ENCODE measurements at regions not wholly inside any gene's neighbourhood (a gene's known extent, or its start where the extent isn't known, plus 50 kb on each side); places are given as distances from the start of the nearest gene placed in this dataset.

GRCh38 chr5:120160124-120160895, 303.8 kb upstream of the PRR16 start:
- no peak for TF ChIP-seq POLR2AphosphoS5 (IDR thresholded peaks at IDR 0.05)
- no peak for TF ChIP-seq POLR2A (IDR thresholded peaks at IDR 0.05)
- TF ChIP-seq CTCF (IDR thresholded peaks at IDR 0.05), result no peak
- no peak for TF ChIP-seq EP300 (IDR thresholded peaks at IDR 0.05)
- H3K27ac ChIP-seq, result no peak overlapping the region
- DNase-seq, result no peak
- no peaks in the 10 kb centered on the region for H3K27me3 ChIP-seq
- no peaks in the 10 kb centered on the region for H3K9me3 ChIP-seq
- no peak overlapping the region for H3K4me3 ChIP-seq
- no peaks in the 10 kb centered on the region for H3K36me3 ChIP-seq
- intact Hi-C loops (cut with DNase I; ENCODE audit: low total_unique reads), result no loop called here
- H3K4me1 ChIP-seq, result no peaks in the 10 kb centered on the region
- 60 to 70% (median 70%) methylated on average over 4 of the region's 4 CpGs for WGBS, 5 donors

- TF ChIP-seq CTCF (IDR thresholded peaks at IDR 0.05) (no peak), EP300 (IDR thresholded peaks at IDR 0.05) (no peak), POLR2AphosphoS5 (IDR thresholded peaks at IDR 0.05) (no peak), POLR2A (IDR thresholded peaks at IDR 0.05) (no peak)
- Histone ChIP-seq H3K27me3 (no peaks in the 10 kb centered on the region), H3K4me3 (no peak overlapping the region), H3K27ac (no peak overlapping the region), H3K4me1 (no peaks in the 10 kb centered on the region), H3K36me3 (no peaks in the 10 kb centered on the region), H3K9me3 (no peaks in the 10 kb centered on the region)
- intact Hi-C loops (cut with DNase I; ENCODE audit: low total_unique reads), result no loop called here
- no peak for DNase-seq
These were observed 301.8 kb upstream of the PRR16 start for GRCh38 chr5:120162321-120162720.

GRCh38 chr5:120164037-120164436, 300.1 kb upstream of the PRR16 start:
- no peak overlapping the region for H3K27ac ChIP-seq
- intact Hi-C loops (cut with DNase I; ENCODE audit: low total_unique reads), result no loop called here
- WGBS, 5 donors, result 65 to 80% (median 70%) methylated on average over 3 of the region's 3 CpGs
- no peak for DNase-seq
- H3K4me3 ChIP-seq, result no peak overlapping the region
- no peaks in the 10 kb centered on the region for H3K36me3 ChIP-seq
- no peaks in the 10 kb centered on the region for H3K4me1 ChIP-seq
- no peaks in the 10 kb centered on the region for H3K27me3 ChIP-seq
- H3K9me3 ChIP-seq, result no peaks in the 10 kb centered on the region
- TF ChIP-seq EP300 (IDR thresholded peaks at IDR 0.05) (no peak), POLR2AphosphoS5 (IDR thresholded peaks at IDR 0.05) (no peak), CTCF (IDR thresholded peaks at IDR 0.05) (no peak), POLR2A (IDR thresholded peaks at IDR 0.05) (no peak)

GRCh38 chr5:120164986-120165385, 299.1 kb upstream of the PRR16 start:
- intact Hi-C loops (cut with DNase I; ENCODE audit: low total_unique reads), result no loop called here
- TF ChIP-seq POLR2A (IDR thresholded peaks at IDR 0.05), result no peak
- TF ChIP-seq EP300 (IDR thresholded peaks at IDR 0.05), result no peak
- no peak for TF ChIP-seq POLR2AphosphoS5 (IDR thresholded peaks at IDR 0.05)
- TF ChIP-seq CTCF (IDR thresholded peaks at IDR 0.05), result no peak
- no peak for DNase-seq
- H3K4me3 ChIP-seq, result no peak overlapping the region
- H3K9me3 ChIP-seq, result no peaks in the 10 kb centered on the region
- H3K36me3 ChIP-seq, result no peaks in the 10 kb centered on the region
- H3K27me3 ChIP-seq, result no peaks in the 10 kb centered on the region
- 83 to 96% (median 91%) methylated on average over 1 of the region's 1 CpG for WGBS, 5 donors
- no peak overlapping the region for H3K27ac ChIP-seq
- no peaks in the 10 kb centered on the region for H3K4me1 ChIP-seq
